ENCODE measurements at regions not wholly inside any gene's neighbourhood (a gene's known extent, or its start where the extent isn't known, plus 50 kb on each side); places are given as distances from the start of the nearest gene placed in this dataset.

GRCh38 chr10:10946081-10946480 is 71.6 kb upstream of the CELF2 start:
- TF ChIP-seq CTCF (IDR thresholded peaks at IDR 0.05 in 2 of 3, conservative IDR thresholded peaks at IDR 0.05 in 1 of 3; ENCODE audit: borderline replicate concordance in 1 of 3, insufficient read depth in 1 of 3, low read depth in 2 of 3, low read length in 2 of 3) (no peak), POLR2AphosphoS5 (IDR thresholded peaks at IDR 0.05; ENCODE audit: low read depth, low read length) (no peak), ZFX (IDR thresholded peaks at IDR 0.05) (no peak), EZH2 (IDR thresholded peaks at IDR 0.05) (no peak), JUND (IDR thresholded peaks at IDR 0.05) (no peak), EZH2phosphoT487 (IDR thresholded peaks at IDR 0.05; ENCODE audit: borderline replicate concordance) (no peak), RAD21 (IDR thresholded peaks at IDR 0.05; ENCODE audit: low read depth) (no peak), FOSL1 (IDR thresholded peaks at IDR 0.05; ENCODE audit: low read depth) (no peak), POLR2A (IDR thresholded peaks at IDR 0.05; ENCODE audit: borderline replicate concordance, extremely low read depth, insufficient read depth, insufficient read length) (no peak), MAX (IDR thresholded peaks at IDR 0.05) (no peak), REST (IDR thresholded peaks at IDR 0.05; ENCODE audit: low read depth) (no peak), ATF3 (IDR thresholded peaks at IDR 0.05) (no peak), SRF (IDR thresholded peaks at IDR 0.05; ENCODE audit: low read depth) (no peak)

Data from HCT116 (cell line).